ENCODE measurements at regions not wholly inside any gene's neighbourhood (a gene's known extent, or its start where the extent isn't known, plus 50 kb on each side); places are given as distances from the start of the nearest gene placed in this dataset.

DNA sequence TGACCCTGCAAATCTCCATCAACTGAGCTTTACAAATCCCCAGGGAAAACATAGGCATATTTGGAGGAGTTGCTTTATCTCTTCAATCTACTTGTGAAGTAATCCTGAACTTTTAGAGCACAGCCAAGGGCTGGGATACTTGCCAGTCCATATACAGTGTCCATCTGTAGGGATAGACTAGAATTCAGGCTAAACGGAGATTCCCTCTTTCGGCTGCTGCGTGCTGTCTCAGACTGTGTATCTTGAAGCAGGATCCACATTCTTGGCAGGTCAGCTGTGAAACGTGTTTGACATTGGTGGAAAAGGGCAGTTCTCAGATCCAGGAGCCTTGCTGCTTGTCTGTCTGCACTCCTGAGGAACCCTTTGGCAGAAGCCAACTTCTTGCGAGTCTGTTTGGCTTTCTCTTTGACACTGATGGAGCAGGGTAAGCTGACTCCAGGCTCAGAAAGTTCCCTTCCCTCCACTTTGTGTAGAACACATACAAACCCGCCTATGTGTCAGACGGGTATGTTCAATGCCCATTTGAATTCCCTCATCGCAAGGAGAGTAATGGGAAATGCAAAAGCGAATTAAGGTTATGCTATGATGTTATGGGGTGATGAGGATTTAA lies 221.8 kb downstream of the MAP2K4 start:
- TF ChIP-seq CTCF (conservative IDR thresholded peaks at IDR 0.05; ENCODE audit: low read depth, low read length) (no peak), EZH2 (IDR thresholded peaks at IDR 0.05; ENCODE audit: borderline replicate concordance, low read depth, low read length, poor library complexity, severe bottlenecking) (no peak)
- no peak overlapping the region for H3K4me3 ChIP-seq (ENCODE audit: low read depth, low read length, poor library complexity, severe bottlenecking)
- no peak for DNase-seq (ENCODE audit: low spot score)
- H3K4me1 ChIP-seq (ENCODE audit: insufficient read depth, low read length, poor library complexity, severe bottlenecking) = no peaks in the 10 kb centered on the region
- BruUV-seq (replicated peaks) = no TSS peak
- no peak overlapping the region for H3K27ac ChIP-seq (ENCODE audit: low read depth, low read length, poor library complexity, severe bottlenecking)
- no peaks in the 10 kb centered on the region for H3K9me3 ChIP-seq (ENCODE audit: low read depth, low read length, poor library complexity, severe bottlenecking)
- peaks cover 28% of the 10 kb centered on the region for H3K27me3 ChIP-seq (replicated peaks; ENCODE audit: insufficient read depth, low read depth, low read length, poor library complexity)
- POLR2A ChIA-PET (ENCODE audit: low non-redundant PET) = no interaction called here
- no peaks in the 10 kb centered on the region for H3K36me3 ChIP-seq (ENCODE audit: insufficient read depth, low read length, poor library complexity, severe bottlenecking)
- intact Hi-C loops (cut with micrococcal nuclease; ENCODE audit: unreplicated experiment) = no loop called here
- CTCF ChIA-PET = no interaction called here

GRCh38 chr17:12247761-12248160 lies 227.1 kb downstream of the MAP2K4 start:
- H3K4me3 ChIP-seq (ENCODE audit: low read depth, low read length, poor library complexity, severe bottlenecking) = no peak overlapping the region
- TF ChIP-seq CTCF (conservative IDR thresholded peaks at IDR 0.05; ENCODE audit: low read depth, low read length) (no peak), EZH2 (IDR thresholded peaks at IDR 0.05; ENCODE audit: borderline replicate concordance, low read depth, low read length, poor library complexity, severe bottlenecking) (no peak)
- H3K4me1 ChIP-seq (ENCODE audit: insufficient read depth, low read length, poor library complexity, severe bottlenecking) = no peaks in the 10 kb centered on the region
- H3K27me3 ChIP-seq (replicated peaks; ENCODE audit: insufficient read depth, low read depth, low read length, poor library complexity) = peaks cover 39% of the 10 kb centered on the region
- ChIA-PET CTCF (no interaction called here), POLR2A (ENCODE audit: low non-redundant PET) (no interaction called here)
- no peak overlapping the region for H3K27ac ChIP-seq (ENCODE audit: low read depth, low read length, poor library complexity, severe bottlenecking)
- BruUV-seq (replicated peaks) = no TSS peak
- DNase-seq (ENCODE audit: low spot score) = no peak
- H3K36me3 ChIP-seq (ENCODE audit: insufficient read depth, low read length, poor library complexity, severe bottlenecking) = no peaks in the 10 kb centered on the region
- intact Hi-C loops (cut with micrococcal nuclease; ENCODE audit: unreplicated experiment) = no loop called here
- no peaks in the 10 kb centered on the region for H3K9me3 ChIP-seq (ENCODE audit: low read depth, low read length, poor library complexity, severe bottlenecking)

DNA sequence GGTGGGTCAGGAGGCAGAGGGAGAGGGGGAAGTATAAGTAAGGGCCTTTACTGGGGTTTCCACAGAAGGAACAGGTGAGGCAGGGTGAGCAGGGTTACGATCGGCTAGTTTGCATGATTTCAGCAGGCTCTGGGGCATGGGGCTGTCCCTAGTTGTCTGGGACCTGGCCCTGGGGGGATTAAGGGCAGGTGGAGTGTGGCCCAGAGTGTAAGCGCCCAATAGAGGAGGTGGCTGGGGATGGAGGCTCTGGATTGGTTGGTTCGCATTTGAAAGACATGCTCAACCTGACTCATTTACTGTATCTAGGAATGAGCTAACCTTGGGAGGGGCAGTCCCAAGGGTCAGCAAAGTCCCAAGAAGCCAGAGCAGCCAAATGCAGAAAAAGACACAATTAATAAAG lies 230.3 kb downstream of the MAP2K4 start:
- H3K36me3 ChIP-seq (ENCODE audit: insufficient read depth, low read length, poor library complexity, severe bottlenecking) = no peaks in the 10 kb centered on the region
- H3K27me3 ChIP-seq (replicated peaks; ENCODE audit: insufficient read depth, low read depth, low read length, poor library complexity) = peaks cover 30% of the 10 kb centered on the region
- ChIA-PET POLR2A (ENCODE audit: low non-redundant PET) (no interaction called here), CTCF (no interaction called here)
- no peaks in the 10 kb centered on the region for H3K4me1 ChIP-seq (ENCODE audit: insufficient read depth, low read length, poor library complexity, severe bottlenecking)
- TF ChIP-seq EZH2 (IDR thresholded peaks at IDR 0.05; ENCODE audit: borderline replicate concordance, low read depth, low read length, poor library complexity, severe bottlenecking) (no peak), CTCF (conservative IDR thresholded peaks at IDR 0.05; ENCODE audit: low read depth, low read length) (no peak)
- no TSS peak for BruUV-seq (replicated peaks)
- no peak overlapping the region for H3K4me3 ChIP-seq (ENCODE audit: low read depth, low read length, poor library complexity, severe bottlenecking)
- H3K27ac ChIP-seq (ENCODE audit: low read depth, low read length, poor library complexity, severe bottlenecking) = no peak overlapping the region
- DNase-seq (ENCODE audit: low spot score) = no peak
- intact Hi-C loops (cut with micrococcal nuclease; ENCODE audit: unreplicated experiment) = no loop called here
- H3K9me3 ChIP-seq (ENCODE audit: low read depth, low read length, poor library complexity, severe bottlenecking) = no peaks in the 10 kb centered on the region
